CD14-positive monocyte (primary cell): ENCODE measurements at regions not wholly inside any gene's neighbourhood (a gene's known extent, or its start where the extent isn't known, plus 50 kb on each side); places are given as distances from the start of the nearest gene placed in this dataset.

Experiments
- DNase-seq, 3 donors: peaks; one replicate each; pipeline ENCODE4 v3.0.0-alpha.2; 2011 to 2022
- H2AFZ ChIP-seq: 2 replicates; pipeline ENCODE4 v1.6.0; 2012; ENCODE audit warnings: mild to moderate bottlenecking, low read depth, low read length, inconsistent platforms; ENCODE audit not compliant: insufficient read depth, poor library complexity, severe bottlenecking
- H3K27ac ChIP-seq, 2 donors: 1 replicate in 1 of 2; 2 replicates in 1 of 2; pipeline ENCODE4 v1.5.1; 2012 to 2013; ENCODE audit warnings: low read length in 2 of 2, control low read depth in 1 of 2, inconsistent platforms in 1 of 2, low read depth in 1 of 2, mild to moderate bottlenecking in 1 of 2
- H3K27me3 ChIP-seq, 2 donors: one replicate each; pipeline versions ENCODE4 v1.6.0 to v1.6.1; 2011 to 2013; ENCODE audit warnings: low read length in 2 of 2; ENCODE audit not compliant: control insufficient read depth in 2 of 2, insufficient read depth in 2 of 2
- H3K36me3 ChIP-seq, 2 donors: replicated peaks in 1 of 2; 1 replicate in 1 of 2; 2 replicates in 1 of 2; pipeline versions ENCODE4 v1.5.1 to v1.6.1; 2012 to 2013; ENCODE audit warnings: low read length in 2 of 2, control low read depth in 1 of 2, inconsistent platforms in 1 of 2, mild to moderate bottlenecking in 1 of 2; ENCODE audit not compliant: insufficient read depth in 2 of 2, control insufficient read depth in 1 of 2
- H3K4me1 ChIP-seq, 2 donors: 1 replicate in 1 of 2; 2 replicates in 1 of 2; pipeline versions ENCODE4 v1.5.1 to v1.6.1; 2012 to 2013; ENCODE audit warnings: low read length in 2 of 2, control low read depth in 1 of 2, inconsistent platforms in 1 of 2, mild to moderate bottlenecking in 1 of 2, moderate library complexity in 1 of 2; ENCODE audit not compliant: insufficient read depth in 2 of 2, control insufficient read depth in 1 of 2
- H3K4me2 ChIP-seq: replicated peaks from 2 replicates; pipeline ENCODE3; 2012; ENCODE audit warnings: low read length, moderate library complexity, mild to moderate bottlenecking; ENCODE audit not compliant: poor library complexity, severe bottlenecking; ENCODE audit errors: extremely low read depth
- H3K4me3 ChIP-seq, 3 experiments: fragments of 200-600 bp in 1 of 3; sonication (generic) in 1 of 3; replicated peaks in 1 of 3; 1 replicate in 2 of 3; 2 replicates in 1 of 3; pipeline ENCODE4 v1.5.1; 2011 to 2013; ENCODE audit warnings: low read length in 3 of 3, mild to moderate bottlenecking in 3 of 3, control low read depth in 2 of 3, low read depth in 2 of 3, inconsistent platforms in 1 of 3, moderate library complexity in 1 of 3
- H3K79me2 ChIP-seq: 2 replicates; pipeline ENCODE4 v1.6.0; 2012; ENCODE audit warnings: mild to moderate bottlenecking, control low read depth, inconsistent platforms, low read length, moderate library complexity; ENCODE audit not compliant: insufficient read depth
- H3K9ac ChIP-seq: 2 replicates; pipeline ENCODE4 v1.6.0; 2017; ENCODE audit warnings: low read length, mild to moderate bottlenecking; ENCODE audit not compliant: insufficient read depth, poor library complexity, severe bottlenecking
- H3K9me3 ChIP-seq, 2 donors: replicated peaks in 1 of 2; 1 replicate in 1 of 2; 2 replicates in 1 of 2; pipeline versions ENCODE4 v1.5.1 to v1.6.1; 2012 to 2013; ENCODE audit warnings: low read length in 2 of 2, control low read depth in 1 of 2; ENCODE audit not compliant: control insufficient read depth in 1 of 2, insufficient read depth in 1 of 2
- H4K20me1 ChIP-seq: 2 replicates; pipeline ENCODE4 v1.6.0; 2012; ENCODE audit warnings: mild to moderate bottlenecking, low read length, control low read depth, moderate library complexity; ENCODE audit not compliant: insufficient read depth
- H3K27ac Mint-ChIP-seq, 7 donors: one replicate each; pipeline ENCODE4 v1.8.0; 2020; ENCODE audit warnings: mild to moderate bottlenecking in 7 of 7, mixed read lengths in 7 of 7, moderate library complexity in 6 of 7, inconsistent platforms in 2 of 7
- H3K27me3 Mint-ChIP-seq, 3 donors: one replicate each; pipeline ENCODE4 v1.8.0; 2021 to 2022; ENCODE audit warnings: low read depth in 3 of 3, mild to moderate bottlenecking in 3 of 3, mixed read lengths in 3 of 3, moderate library complexity in 3 of 3, inconsistent platforms in 1 of 3
- H3K36me3 Mint-ChIP-seq, 2 donors: one replicate each; pipeline ENCODE4 v1.8.0; 2020; ENCODE audit warnings: mixed read lengths in 2 of 2, inconsistent platforms in 1 of 2, mild to moderate bottlenecking in 1 of 2
- H3K4me1 Mint-ChIP-seq: one replicate; pipeline ENCODE4 v1.8.0; 2020; ENCODE audit warnings: mild to moderate bottlenecking, mixed read lengths
- H3K4me3 Mint-ChIP-seq, 2 donors: one replicate each; pipeline ENCODE4 v1.8.0; 2020; ENCODE audit warnings: mild to moderate bottlenecking in 2 of 2, mixed read lengths in 2 of 2, moderate library complexity in 1 of 2
- H3K9me3 Mint-ChIP-seq, 7 donors: one replicate each; pipeline ENCODE4 v1.8.0; 2020 to 2022; ENCODE audit warnings: mixed read lengths in 7 of 7, mild to moderate bottlenecking in 6 of 7, moderate library complexity in 6 of 7, inconsistent platforms in 2 of 7
- CTCF ChIP-seq: fragments of 200-600 bp; IDR thresholded peaks from one replicate; pipeline ENCODE4 v1.8.0; 2022; ENCODE audit warnings: antibody characterized with exemption, mild to moderate bottlenecking
- WGBS: methylation state at CpG from one replicate; pipeline ENCODE4 v1.1.5; 2013; ENCODE audit warnings: missing lambda C conversion rate; ENCODE audit not compliant: insufficient coverage; 5-methylcytosine and 5-hydroxymethylcytosine counted together
- intact Hi-C, 2 donors: fragments of 100-400 bp; cut with micrococcal nuclease; formaldehyde crosslinking; loops; one replicate each; pipeline versions ENCODE4 v1.15.0 to v1.15.1; 2023

GRCh38 chr2:19839438-19839837 is 62.3 kb downstream of the TTC32 start:
- H3K27ac ChIP-seq: no peak overlapping the region
- H3K27me3 Mint-ChIP-seq: peaks cover 0 to 14% (median 2%) of the 10 kb centered on the region in 3 donors
- intact Hi-C loops: no loop called here
- H3K9me3 Mint-ChIP-seq: peaks cover 0 to 6% (median 0%) of the 10 kb centered on the region in 7 donors
- no peaks in the 10 kb centered on the region for H4K20me1 ChIP-seq
- no peak overlapping the region for H3K4me3 ChIP-seq
- H3K4me1 ChIP-seq: no peaks in the 10 kb centered on the region
- 79% methylated on average over 8 of the region's 8 CpGs for WGBS
- H3K27ac Mint-ChIP-seq: no peak overlapping the region
- no peaks in the 10 kb centered on the region for H3K36me3 Mint-ChIP-seq
- H3K27me3 ChIP-seq: peaks cover 0 to 2% of the 10 kb centered on the region in 2 donors
- no peak overlapping the region for H3K9ac ChIP-seq
- no peaks in the 10 kb centered on the region for H3K36me3 ChIP-seq
- H3K4me3 Mint-ChIP-seq: no peak overlapping the region
- H3K9me3 ChIP-seq: no peaks in the 10 kb centered on the region
- no peak overlapping the region for H3K4me2 ChIP-seq
- no peak for DNase-seq
- TF ChIP-seq CTCF: no peak
- H3K4me1 Mint-ChIP-seq: no peaks in the 10 kb centered on the region
- no peaks in the 10 kb centered on the region for H3K79me2 ChIP-seq
- H2AFZ ChIP-seq: no peak overlapping the region

GRCh38 chr2:19838616-19839015 is 63.2 kb downstream of the TTC32 start:
- Histone ChIP-seq H3K9me3 (no peaks in the 10 kb centered on the region), H3K4me3 (no peak overlapping the region), H3K27me3 (peaks cover 0 to 2% of the 10 kb centered on the region in 2 donors), H3K27ac (no peak overlapping the region), H4K20me1 (no peaks in the 10 kb centered on the region), H3K9ac (no peak overlapping the region), H3K4me1 (no peaks in the 10 kb centered on the region), H3K4me2 (no peak overlapping the region), H3K36me3 (no peaks in the 10 kb centered on the region), H3K79me2 (no peaks in the 10 kb centered on the region), H2AFZ (no peak overlapping the region)
- Mint-ChIP-seq H3K4me3 (no peak overlapping the region), H3K27me3 (peaks cover 0 to 12% (median 2%) of the 10 kb centered on the region in 3 donors), H3K9me3 (peaks cover 0 to 8% (median 0%) of the 10 kb centered on the region in 7 donors), H3K27ac (no peak overlapping the region), H3K36me3 (no peaks in the 10 kb centered on the region), H3K4me1 (no peaks in the 10 kb centered on the region)
- intact Hi-C loops: no loop called here
- WGBS: no CpG with 5 or more reads among the region's 1 CpG
- no peak for DNase-seq
- TF ChIP-seq CTCF: no peak
